Loucy (cell line): ENCODE measurements at regions not wholly inside any gene's neighbourhood (a gene's known extent, or its start where the extent isn't known, plus 50 kb on each side); places are given as distances from the start of the nearest gene placed in this dataset.

Experiments used
- H2AFZ ChIP-seq: fragments of 200-600 bp; sonication (generic); 2 replicates; pipeline ENCODE4 v1.6.0; 2016; ENCODE audit warnings: antibody characterized with exemption, mild to moderate bottlenecking, low read length, moderate library complexity
- H3F3A ChIP-seq: fragments of 200-600 bp; 2 replicates; pipeline ENCODE4 v1.6.0; 2016; ENCODE audit warnings: antibody characterized with exemption, low read depth, mild to moderate bottlenecking
- H3K27me3 ChIP-seq: fragments of 200-600 bp; sonication (generic); 2 replicates; pipeline ENCODE4 v1.6.1; 2014; ENCODE audit warnings: low read length, mild to moderate bottlenecking; ENCODE audit not compliant: insufficient read depth, poor library complexity, severe bottlenecking
- H3K36me3 ChIP-seq: fragments of 200-600 bp; sonication (generic); 2 replicates; pipeline ENCODE4 v1.6.1; 2016; ENCODE audit warnings: low read length; ENCODE audit not compliant: insufficient read depth
- H3K4me1 ChIP-seq: fragments of 200-600 bp; sonication (generic); 2 replicates; pipeline ENCODE4 v1.5.1; 2014; ENCODE audit warnings: low read length, mild to moderate bottlenecking; ENCODE audit not compliant: insufficient read depth, poor library complexity, severe bottlenecking
- H3K4me2 ChIP-seq: fragments of 200-600 bp; sonication (generic); 2 replicates; pipeline ENCODE4 v1.6.0; 2014; ENCODE audit warnings: antibody characterized with exemption, low read length, low read depth, mild to moderate bottlenecking; ENCODE audit not compliant: poor library complexity, severe bottlenecking
- H3K4me3 ChIP-seq: fragments of 200-600 bp; sonication (generic); 2 replicates; pipeline ENCODE4 v1.5.1; 2014; ENCODE audit warnings: low read length, mild to moderate bottlenecking, mixed read lengths; ENCODE audit not compliant: poor library complexity, severe bottlenecking
- H3K79me2 ChIP-seq: fragments of 200-600 bp; sonication (generic); 2 replicates; pipeline ENCODE4 v1.6.1; 2014; ENCODE audit warnings: low read length; ENCODE audit not compliant: insufficient read depth
- H3K9ac ChIP-seq: fragments of 200-600 bp; sonication (generic); 2 replicates; pipeline ENCODE4 v1.6.0; 2014; ENCODE audit warnings: mild to moderate bottlenecking, low read depth, low read length, moderate library complexity; ENCODE audit not compliant: poor library complexity, severe bottlenecking
- H3K9me2 ChIP-seq: fragments of 200-600 bp; sonication (generic); replicated peaks from 2 replicates; pipeline ENCODE4 v1.6.1; 2016; ENCODE audit warnings: low read depth, low read length, mixed read lengths
- H3K9me3 ChIP-seq: fragments of 200-600 bp; sonication (generic); 2 replicates; pipeline ENCODE4 v1.6.1; 2014; ENCODE audit warnings: mild to moderate bottlenecking, antibody characterized with exemption, low read length, low read depth; ENCODE audit not compliant: insufficient read depth
- H4K20me1 ChIP-seq: fragments of 200-600 bp; sonication (generic); 2 replicates; pipeline ENCODE4 v1.6.0; 2014; ENCODE audit warnings: antibody characterized with exemption, low read length, mild to moderate bottlenecking; ENCODE audit not compliant: insufficient read depth, poor library complexity, severe bottlenecking
- EZH2phosphoT487 ChIP-seq: fragments of 200-600 bp; IDR thresholded peaks from 2 replicates; pipeline ENCODE4 v1.6.1; 2018; ENCODE audit warnings: antibody characterized with exemption, mild to moderate bottlenecking, moderate library complexity, borderline replicate concordance
- TF ChIP-seq, protein P1 (sequence below): fragments of 200-600 bp; sonication (generic); conservative IDR thresholded peaks from 2 replicates; pipeline ENCODE4 v1.5.1; 2014; ENCODE audit warnings: mild to moderate bottlenecking, antibody characterized with exemption, low read length

DNA sequence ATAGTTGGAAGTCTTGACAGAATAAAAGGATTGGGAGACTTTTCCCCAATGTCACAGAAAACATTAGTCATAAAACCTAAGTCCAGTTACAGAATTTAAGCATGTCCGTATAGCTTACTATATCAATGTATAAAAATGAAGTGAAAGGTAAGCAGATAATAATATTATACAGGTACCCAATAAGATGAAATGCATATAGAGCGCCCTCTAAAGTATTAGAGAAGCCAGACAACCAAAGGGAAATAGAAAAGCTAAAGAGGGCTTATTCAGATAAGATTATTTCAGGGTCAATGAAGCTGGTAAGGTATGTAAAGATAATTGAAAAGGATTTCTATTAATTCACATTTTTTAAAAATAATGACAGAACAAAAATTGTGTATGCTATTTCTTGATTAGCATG is 947.7 kb upstream of the MAP3K7 start:
- Histone ChIP-seq H3K9ac (no peak overlapping the region), H3K36me3 (no peaks in the 10 kb centered on the region), H3K4me1 (no peaks in the 10 kb centered on the region), H3K9me3 (no peaks in the 10 kb centered on the region), H3K9me2 (no peaks in the 10 kb centered on the region), H3K79me2 (no peaks in the 10 kb centered on the region), H3K27me3 (no peaks in the 10 kb centered on the region), H4K20me1 (no peaks in the 10 kb centered on the region), H3K4me3 (no peak overlapping the region), H2AFZ (no peak overlapping the region), H3K4me2 (no peak overlapping the region), H3F3A (no peaks in the 10 kb centered on the region)
- TF ChIP-seq, protein P1, sequence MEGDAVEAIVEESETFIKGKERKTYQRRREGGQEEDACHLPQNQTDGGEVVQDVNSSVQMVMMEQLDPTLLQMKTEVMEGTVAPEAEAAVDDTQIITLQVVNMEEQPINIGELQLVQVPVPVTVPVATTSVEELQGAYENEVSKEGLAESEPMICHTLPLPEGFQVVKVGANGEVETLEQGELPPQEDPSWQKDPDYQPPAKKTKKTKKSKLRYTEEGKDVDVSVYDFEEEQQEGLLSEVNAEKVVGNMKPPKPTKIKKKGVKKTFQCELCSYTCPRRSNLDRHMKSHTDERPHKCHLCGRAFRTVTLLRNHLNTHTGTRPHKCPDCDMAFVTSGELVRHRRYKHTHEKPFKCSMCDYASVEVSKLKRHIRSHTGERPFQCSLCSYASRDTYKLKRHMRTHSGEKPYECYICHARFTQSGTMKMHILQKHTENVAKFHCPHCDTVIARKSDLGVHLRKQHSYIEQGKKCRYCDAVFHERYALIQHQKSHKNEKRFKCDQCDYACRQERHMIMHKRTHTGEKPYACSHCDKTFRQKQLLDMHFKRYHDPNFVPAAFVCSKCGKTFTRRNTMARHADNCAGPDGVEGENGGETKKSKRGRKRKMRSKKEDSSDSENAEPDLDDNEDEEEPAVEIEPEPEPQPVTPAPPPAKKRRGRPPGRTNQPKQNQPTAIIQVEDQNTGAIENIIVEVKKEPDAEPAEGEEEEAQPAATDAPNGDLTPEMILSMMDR, result peak; percentile 60
- no peak for TF ChIP-seq EZH2phosphoT487

DNA sequence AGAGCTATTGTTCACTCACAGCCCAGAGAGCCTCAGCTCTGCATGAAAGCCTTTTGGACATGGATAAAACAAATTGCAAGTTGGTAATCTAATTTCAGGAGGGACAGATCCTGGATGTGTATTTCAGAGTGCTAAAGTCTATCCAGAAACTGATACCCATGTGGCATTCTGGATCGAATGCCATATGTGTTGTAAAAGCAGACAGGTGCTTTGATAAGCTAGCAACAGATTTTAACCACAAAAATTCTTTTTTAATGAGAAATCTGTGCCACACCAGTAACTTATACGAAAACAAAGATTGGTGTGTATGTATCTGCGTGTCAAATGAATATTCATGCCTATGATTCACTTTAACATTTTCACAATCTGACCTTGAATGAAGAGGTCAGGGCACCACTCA is 936.6 kb upstream of the MAP3K7 start:
- TF ChIP-seq, protein P1, result no peak
- TF ChIP-seq EZH2phosphoT487, result no peak
- no peaks in the 10 kb centered on the region for H3K79me2 ChIP-seq
- no peak overlapping the region for H3K4me3 ChIP-seq
- H3K4me2 ChIP-seq, result no peak overlapping the region
- no peak overlapping the region for H3K9ac ChIP-seq
- no peaks in the 10 kb centered on the region for H3K4me1 ChIP-seq
- no peaks in the 10 kb centered on the region for H3K36me3 ChIP-seq
- H3K9me3 ChIP-seq, result no peaks in the 10 kb centered on the region
- no peak overlapping the region for H2AFZ ChIP-seq
- no peaks in the 10 kb centered on the region for H3K27me3 ChIP-seq
- H3F3A ChIP-seq, result no peaks in the 10 kb centered on the region
- no peaks in the 10 kb centered on the region for H3K9me2 ChIP-seq
- H4K20me1 ChIP-seq, result no peaks in the 10 kb centered on the region

DNA sequence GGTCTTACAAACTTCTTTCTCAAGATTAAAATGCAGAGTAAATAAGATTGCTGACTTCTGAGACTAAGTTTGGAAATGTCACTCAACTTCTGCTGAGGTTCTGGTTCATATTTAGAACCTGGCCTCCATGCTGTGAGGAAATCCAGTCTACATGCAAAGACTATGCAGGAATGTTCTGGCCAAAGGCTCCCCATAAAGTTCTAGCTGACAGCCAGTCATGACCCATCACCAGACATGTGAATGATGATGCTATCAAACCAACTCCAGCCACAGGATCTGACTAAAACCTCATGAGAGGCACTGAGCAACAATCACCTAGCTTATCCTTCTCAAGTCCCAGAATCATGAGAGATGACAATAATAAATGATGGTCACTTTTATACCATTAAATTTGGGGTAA is 935.1 kb upstream of the MAP3K7 start:
- Histone ChIP-seq H3K9ac (no peak overlapping the region), H3K79me2 (no peaks in the 10 kb centered on the region), H3K9me3 (no peaks in the 10 kb centered on the region), H3F3A (no peaks in the 10 kb centered on the region), H4K20me1 (no peaks in the 10 kb centered on the region), H3K4me1 (no peaks in the 10 kb centered on the region), H3K27me3 (no peaks in the 10 kb centered on the region), H3K4me3 (no peak overlapping the region), H3K4me2 (no peak overlapping the region), H3K9me2 (no peaks in the 10 kb centered on the region), H2AFZ (no peak overlapping the region), H3K36me3 (no peaks in the 10 kb centered on the region)
- TF ChIP-seq, protein P1, result no peak
- TF ChIP-seq EZH2phosphoT487, result no peak
